HepG2 (cell line): ENCODE measurements at regions not wholly inside any gene's neighbourhood (a gene's known extent, or its start where the extent isn't known, plus 50 kb on each side); places are given as distances from the start of the nearest gene placed in this dataset.

ENCODE experiments used
- ATAC-seq: fragments of 200-7000 bp; cut with Tn5 transposase; 3 replicates; pipeline ENCODE4 v1.9.1; 2020; ENCODE audit warnings: mild to moderate bottlenecking, moderate library complexity
- BruUV-seq: library from RNA; stranded (reverse); fragments of 400-500 nt; replicated peaks from 2 replicates; lab custom pipeline; 2021; lab: Mats Ljungman, UMichigan
- CTCF ChIA-PET: fragments of 300-600 bp; formaldehyde crosslinking; extraction: SDS; loops from one replicate; lab custom pipeline; 2021; ENCODE audit warnings: low total read pairs, inconsistent platforms, low intra/inter-chr PET ratio; lab: Yijun Ruan, JAX
- POLR2A ChIA-PET: fragments of 350-600 bp; sonication (Branson Sonifier 250); formaldehyde crosslinking; loops from one replicate; lab custom pipeline; 2020; ENCODE audit warnings: antibody characterized with exemption, inconsistent platforms; lab: Yijun Ruan, JAX
- DNase-seq: peaks from one replicate; pipeline ENCODE4 v3.0.0-alpha.2; 2015; ENCODE audit warnings: low spot score
- FAIRE-seq: peaks from 3 replicates; lab custom pipeline; 2011; peaks lifted over from hg19 to GRCh38; lab: Jason Lieb, UNC
- H2AFZ ChIP-seq: one replicate; pipeline ENCODE4 v1.6.1; 2011; ENCODE audit warnings: low read length, inconsistent platforms
- H3K27ac ChIP-seq: fragments of 300-600 bp; 3 replicates; pipeline ENCODE4 v1.8.0; 2011; ENCODE audit warnings: mixed run types, mild to moderate bottlenecking, mixed read lengths, low read length, inconsistent platforms; ENCODE audit not compliant: insufficient read depth; ENCODE audit errors: extremely low read length
- H3K27me3 ChIP-seq, 2 experiments: fragments of 200-600 bp in 1 of 2; 2 replicates in 1 of 2; 3 replicates in 1 of 2; pipeline versions ENCODE4 v1.6.0 to v1.8.0; 2011; ENCODE audit warnings: low read length in 2 of 2, mild to moderate bottlenecking in 2 of 2, moderate library complexity in 2 of 2, inconsistent platforms in 1 of 2; ENCODE audit not compliant: insufficient read depth in 2 of 2, control insufficient read depth in 1 of 2
- H3K36me3 ChIP-seq, 2 experiments: fragments of 200-600 bp in 1 of 2; replicated peaks in 1 of 2; 2 replicates in 1 of 2; 3 replicates in 1 of 2; pipeline versions ENCODE4 v1.5.1 to v1.8.0; 2011; ENCODE audit warnings: low read length in 2 of 2, inconsistent platforms in 1 of 2; ENCODE audit not compliant: insufficient read depth in 2 of 2, control insufficient read depth in 1 of 2
- H3K4me1 ChIP-seq: 2 replicates; pipeline ENCODE4 v1.5.1; 2012; ENCODE audit warnings: low read length, inconsistent platforms; ENCODE audit not compliant: insufficient read depth
- H3K4me2 ChIP-seq: 2 replicates; pipeline ENCODE4 v1.6.0; 2011; ENCODE audit warnings: low read depth, low read length, inconsistent platforms
- H3K4me3 ChIP-seq, 3 experiments: fragments of 200-600 bp in 1 of 3; sonication (generic), shearing (Covaris generic) in 1 of 3; replicated peaks in 1 of 3; 2 replicates each; pipeline ENCODE4 v1.5.1; 2011 to 2016; ENCODE audit warnings: low read length in 3 of 3, inconsistent platforms in 2 of 3, low read depth in 2 of 3, mild to moderate bottlenecking in 2 of 3, control low read depth in 1 of 3, mixed read lengths in 1 of 3; ENCODE audit not compliant: insufficient read depth in 1 of 3
- H3K79me2 ChIP-seq: one replicate; pipeline ENCODE4 v1.6.1; 2011; ENCODE audit warnings: low read length, inconsistent platforms; ENCODE audit not compliant: insufficient read depth
- H3K9ac ChIP-seq: 2 replicates; pipeline ENCODE4 v1.6.0; 2011; ENCODE audit warnings: mild to moderate bottlenecking, low read depth, low read length, inconsistent platforms; ENCODE audit not compliant: insufficient read depth
- H3K9me3 ChIP-seq: 2 replicates; pipeline ENCODE4 v1.5.1; 2012; ENCODE audit warnings: mild to moderate bottlenecking, low read length
- H4K20me1 ChIP-seq: 2 replicates; pipeline ENCODE4 v1.6.0; 2011; ENCODE audit warnings: inconsistent platforms, mild to moderate bottlenecking, low read length, moderate library complexity; ENCODE audit not compliant: insufficient read depth
- GATAD2A ChIP-seq: IDR thresholded peaks from 2 replicates; pipeline ENCODE4 v1.6.1; 2016
- MTF1 ChIP-seq: sonication (generic); formaldehyde crosslinking; IDR thresholded peaks from 2 replicates; pipeline ENCODE4 v1.5.0; 2020; ENCODE audit warnings: missing genetic modification reagents
- THAP9 ChIP-seq: sonication (generic); formaldehyde crosslinking; IDR thresholded peaks from 2 replicates; pipeline ENCODE4; 2020; ENCODE audit warnings: missing genetic modification reagents, mild to moderate bottlenecking, borderline replicate concordance
- ZKSCAN8 ChIP-seq: IDR thresholded peaks from 2 replicates; pipeline ENCODE4 v1.6.1; 2016; ENCODE audit warnings: borderline replicate concordance, missing genetic modification reagents, missing compliant biosample characterization
- ZNF850 ChIP-seq: sonication (generic); formaldehyde crosslinking; conservative IDR thresholded peaks from 2 replicates; pipeline ENCODE4 v1.9.0; 2021; ENCODE audit warnings: mild to moderate bottlenecking, missing genetic modification reagents
- WGBS: methylation state at CpG from one replicate; pipeline ENCODE4 v1.1.6; 2017; ENCODE audit warnings: low lambda C conversion rate; 5-methylcytosine and 5-hydroxymethylcytosine counted together
- in situ Hi-C: cut with HindIII; loops from 2 replicates; pipeline ENCODE4 v1.10.0; 2017; ENCODE audit warnings: low pct_unique_long_range_greater_than_20kb; ENCODE audit not compliant: extremely low pct_ligation_motif_present
- intact Hi-C: fragments of 100-400 bp; cut with micrococcal nuclease; formaldehyde crosslinking; loops from one replicate; pipeline ENCODE4 v1.10.0; 2022; ENCODE audit not compliant: unreplicated experiment

GRCh38 chr1:5485436-5485835 is 506.8 kb downstream of the NPHP4 start:
- DNase-seq, result no peak
- 7% methylated on average over 2 of the region's 2 CpGs for WGBS
- no peak for TF ChIP-seq ZKSCAN8
- TF ChIP-seq, all 625 proteins: peak for 0
- Histone ChIP-seq H4K20me1 (no peaks in the 10 kb centered on the region), H2AFZ (no peak overlapping the region), H3K4me1 (no peaks in the 10 kb centered on the region), H3K27me3 (peaks cover 3 to 24% of the 10 kb centered on the region in 2 experiments; a peak in 3 of 5 replicates), H3K79me2 (no peaks in the 10 kb centered on the region), H3K4me2 (no peak overlapping the region), H3K9me3 (no peaks in the 10 kb centered on the region), H3K4me3 (no peak overlapping the region), H3K36me3 (no peaks in the 10 kb centered on the region), H3K9ac (no peak overlapping the region), H3K27ac (no peak overlapping the region)
- intact Hi-C loops, result no loop called here
- in situ Hi-C loops, result no loop called here
- no peak for FAIRE-seq
- BruUV-seq, result no TSS peak
- CTCF ChIA-PET, result no interaction called here
- no peak for ATAC-seq
- POLR2A ChIA-PET, result no interaction called here

GRCh38 chr1:5484451-5485165 is 507.6 kb downstream of the NPHP4 start:
- in situ Hi-C loops, result no loop called here

More at GRCh38 chr1:5484451-5485165, 507.6 kb downstream of the NPHP4 start:
- H3K36me3 ChIP-seq, result no peaks in the 10 kb centered on the region
- TF ChIP-seq GATAD2A, result no peak
- TF ChIP-seq MTF1 (CRISPR knock-in tag), result no peak
- TF ChIP-seq ZNF850 (CRISPR knock-in tag), result no peak
- no peak for TF ChIP-seq THAP9 (CRISPR knock-in tag)
- H3K27ac ChIP-seq, result no peak overlapping the region
- no peaks in the 10 kb centered on the region for H3K9me3 ChIP-seq
- BruUV-seq, result no TSS peak
- H3K9ac ChIP-seq, result no peak overlapping the region
- no peak for FAIRE-seq
- H3K27me3 ChIP-seq, result peaks cover 4 to 25% of the 10 kb centered on the region in 2 experiments; a peak in 4 of 5 replicates
- no peaks in the 10 kb centered on the region for H4K20me1 ChIP-seq
- H2AFZ ChIP-seq, result no peak overlapping the region
- ChIA-PET POLR2A (no interaction called here), CTCF (no interaction called here)
- H3K4me1 ChIP-seq, result no peaks in the 10 kb centered on the region
- no peak overlapping the region for H3K4me3 ChIP-seq
- 10% methylated on average over 13 of the region's 15 CpGs for WGBS
- intact Hi-C loops, result no loop called here
- no peak for DNase-seq
- no peak for ATAC-seq
- no peaks in the 10 kb centered on the region for H3K79me2 ChIP-seq
- no peak overlapping the region for H3K4me2 ChIP-seq
